ENCODE measurements at regions not wholly inside any gene's neighbourhood (a gene's known extent, or its start where the extent isn't known, plus 50 kb on each side); places are given as distances from the start of the nearest gene placed in this dataset.

GRCh38 chr11:31921081-31921480 is 110.0 kb upstream of the PAX6 start:
- ATAC-seq (no peak), DNase-seq (ENCODE audit: low spot score) (no peak)
- intact Hi-C loops (cut with DNase I) = no loop called here

- DNase-seq (ENCODE audit: low spot score) (no peak), ATAC-seq (no peak)
- intact Hi-C loops (cut with DNase I) = no loop called here
These were observed 108.1 kb upstream of the PAX6 start for GRCh38 chr11:31919175-31919574.

- intact Hi-C loops (cut with DNase I) = no loop called here
- ATAC-seq (no peak), DNase-seq (ENCODE audit: low spot score) (no peak)
These were observed 104.7 kb upstream of the PAX6 start for GRCh38 chr11:31915867-31916266.

- intact Hi-C loops (cut with DNase I) = no loop called here
- ATAC-seq (no peak), DNase-seq (ENCODE audit: low spot score) (no peak)
These were observed 102.9 kb upstream of the PAX6 start for GRCh38 chr11:31913985-31914384.

GRCh38 chr11:31912808-31913207 is 101.7 kb upstream of the PAX6 start:
- intact Hi-C loops (cut with DNase I) = no loop called here
- no peak for DNase-seq (ENCODE audit: low spot score)
- ATAC-seq = no peak

- intact Hi-C loops (cut with DNase I) = no loop called here
- DNase-seq (ENCODE audit: low spot score) = no peak
- no peak for ATAC-seq
These were observed 99.9 kb upstream of the PAX6 start for GRCh38 chr11:31910950-31911576.

- peak; percentile 78 for ATAC-seq
- DNase-seq (ENCODE audit: low spot score) = no peak
- intact Hi-C loops (cut with DNase I) = loop anchor here (1.0 kb wide), 1 partner anchor 33 kb away; no protein-coding TSS in a partner anchor
These were observed 92.3 kb upstream of the PAX6 start for GRCh38 chr11:31903225-31904074.

GRCh38 chr11:31902706-31903105 is 91.6 kb upstream of the PAX6 start:
- DNase-seq (ENCODE audit: low spot score) (no peak), ATAC-seq (no peak)
- intact Hi-C loops (cut with DNase I) = loop anchor here (1.0 kb wide), 1 partner anchor 32 kb away; no protein-coding TSS in a partner anchor

GRCh38 chr11:31895926-31896325 is 84.8 kb upstream of the PAX6 start:
- intact Hi-C loops (cut with DNase I) = no loop called here
- DNase-seq (ENCODE audit: low spot score) = no peak
- ATAC-seq = no peak

- DNase-seq (ENCODE audit: low spot score) (no peak), ATAC-seq (no peak)
- intact Hi-C loops (cut with DNase I) = no loop called here
These were observed 76.1 kb upstream of the PAX6 start for GRCh38 chr11:31887180-31887579.

- ATAC-seq = no peak
- intact Hi-C loops (cut with DNase I) = no loop called here
- no peak for DNase-seq (ENCODE audit: low spot score)
These were observed 73.0 kb upstream of the PAX6 start for GRCh38 chr11:31884080-31884479.

- ATAC-seq (no peak), DNase-seq (ENCODE audit: low spot score) (no peak)
- intact Hi-C loops (cut with DNase I) = no loop called here
These were observed 72.3 kb upstream of the PAX6 start for GRCh38 chr11:31883435-31883834.

- ATAC-seq = no peak
- intact Hi-C loops (cut with DNase I) = no loop called here
- DNase-seq (ENCODE audit: low spot score) = no peak
These were observed 71.8 kb upstream of the PAX6 start for GRCh38 chr11:31882951-31883392.

- intact Hi-C loops (cut with DNase I) = no loop called here
- ATAC-seq (no peak), DNase-seq (ENCODE audit: low spot score) (no peak)
These were observed 70.7 kb upstream of the PAX6 start for GRCh38 chr11:31881825-31882224.

- intact Hi-C loops (cut with DNase I) = no loop called here
- ATAC-seq = no peak
- no peak for DNase-seq (ENCODE audit: low spot score)
These were observed 68.6 kb upstream of the PAX6 start for GRCh38 chr11:31879681-31880080.

- intact Hi-C loops (cut with DNase I) = no loop called here
- ATAC-seq (no peak), DNase-seq (ENCODE audit: low spot score) (no peak)
These were observed 66.7 kb upstream of the PAX6 start for GRCh38 chr11:31877863-31878262.

GRCh38 chr11:31877083-31877482 is 66.0 kb upstream of the PAX6 start:
- DNase-seq (ENCODE audit: low spot score) = no peak

GRCh38 chr11:31875866-31876560 is 64.9 kb upstream of the PAX6 start:
- DNase-seq (ENCODE audit: low spot score) = no peak
- intact Hi-C loops (cut with DNase I) = no loop called here
- ATAC-seq = no peak

More at GRCh38 chr11:31877083-31877482, 66.0 kb upstream of the PAX6 start:
- intact Hi-C loops (cut with DNase I) = no loop called here
- ATAC-seq = no peak

GRCh38 chr11:31874631-31875191 is 63.6 kb upstream of the PAX6 start:
- ATAC-seq (no peak), DNase-seq (ENCODE audit: low spot score) (no peak)
- intact Hi-C loops (cut with DNase I) = no loop called here

- intact Hi-C loops (cut with DNase I) = no loop called here
- DNase-seq (ENCODE audit: low spot score) = no peak
- ATAC-seq = no peak
These were observed 62.0 kb upstream of the PAX6 start for GRCh38 chr11:31873124-31873523.

Data from sciatic nerve (tissue), 2 donors.